Subcutaneous abdominal adipose tissue (tissue), 5 donors: ENCODE measurements at regions not wholly inside any gene's neighbourhood (a gene's known extent, or its start where the extent isn't known, plus 50 kb on each side); places are given as distances from the start of the nearest gene placed in this dataset.

Experiments
- H3K27ac ChIP-seq: one replicate; pipeline ENCODE4 v1.7.0; 2013; ENCODE audit warnings: low read depth, mild to moderate bottlenecking, inconsistent platforms, low read length, moderate library complexity
- H3K27me3 ChIP-seq, 5 donors: one replicate each; pipeline ENCODE4 v1.7.0; 2013; ENCODE audit warnings: low read length in 5 of 5, inconsistent platforms in 1 of 5; ENCODE audit not compliant: control insufficient read depth in 5 of 5, insufficient read depth in 4 of 5
- H3K36me3 ChIP-seq, 5 donors: one replicate each; pipeline ENCODE4 v1.7.0; 2013; ENCODE audit warnings: low read length in 5 of 5; ENCODE audit not compliant: control insufficient read depth in 5 of 5, insufficient read depth in 5 of 5
- H3K4me1 ChIP-seq, 5 donors: one replicate each; pipeline ENCODE4 v1.7.0; 2013; ENCODE audit warnings: low read length in 5 of 5, mild to moderate bottlenecking in 3 of 5, moderate library complexity in 1 of 5; ENCODE audit not compliant: control insufficient read depth in 5 of 5, insufficient read depth in 5 of 5
- H3K4me3 ChIP-seq, 5 donors: one replicate each; pipeline ENCODE4 v1.7.0; 2013; ENCODE audit warnings: low read length in 5 of 5, low read depth in 1 of 5
- H3K9ac ChIP-seq, 5 donors: one replicate each; pipeline ENCODE4 v1.7.0; 2013; ENCODE audit warnings: low read length in 5 of 5, mild to moderate bottlenecking in 4 of 5, moderate library complexity in 3 of 5
- H3K9me3 ChIP-seq, 5 donors: one replicate each; pipeline ENCODE4 v1.7.0; 2013; ENCODE audit warnings: low read length in 5 of 5; ENCODE audit not compliant: control insufficient read depth in 5 of 5
- donor health status: healthy.
- donor health status: healthy.
- donor health status: healthy.
- donor health status: healthy.
- donor health status: healthy.

DNA sequence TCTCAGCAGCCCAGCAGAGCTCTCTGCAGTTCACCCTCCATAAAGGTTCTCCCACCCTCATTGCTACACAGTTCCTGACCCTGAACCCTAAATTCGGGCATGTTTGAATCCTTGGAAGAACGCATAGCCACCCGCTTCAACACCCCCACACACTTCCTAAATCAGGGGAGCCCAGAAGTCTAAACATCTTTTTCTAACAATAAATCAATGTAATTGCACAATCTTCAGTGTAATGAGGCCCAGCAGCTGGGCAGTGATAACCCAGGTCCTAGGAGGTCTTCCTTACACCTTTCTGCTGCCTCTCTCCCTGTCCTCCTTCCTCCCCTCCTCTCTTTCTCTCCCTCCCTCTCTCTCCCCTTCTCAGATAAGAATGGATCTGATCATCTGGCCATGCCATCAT is 88.0 kb downstream of the IRX2 start:
- Histone ChIP-seq H3K27me3 (peaks cover 0 to 3% (median 0%) of the 10 kb centered on the region in 5 donors), H3K4me3 (no peak overlapping the region), H3K9ac (no peak overlapping the region), H3K4me1 (no peaks in the 10 kb centered on the region), H3K36me3 (no peaks in the 10 kb centered on the region), H3K27ac (no peak overlapping the region), H3K9me3 (no peaks in the 10 kb centered on the region)

DNA sequence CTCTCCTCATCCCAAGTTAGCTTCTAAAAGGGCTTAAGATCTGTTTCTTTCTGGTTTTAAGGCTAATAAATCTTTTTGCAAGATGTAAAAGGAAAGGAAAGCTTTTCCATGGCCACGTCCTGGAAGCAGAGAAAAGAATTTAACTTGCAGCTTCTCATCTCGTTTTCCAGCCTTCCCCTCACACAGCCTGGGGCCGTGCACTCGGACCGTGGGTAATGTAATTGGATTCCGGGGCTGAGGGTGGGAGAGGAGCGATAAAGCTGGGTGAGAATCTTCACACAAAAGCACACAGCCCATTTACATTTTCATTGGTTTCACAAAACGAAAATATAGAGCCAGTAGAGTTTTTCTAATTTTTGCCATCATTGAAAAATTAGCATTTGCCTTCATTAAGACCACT is 91.2 kb downstream of the IRX2 start:
- H3K36me3 ChIP-seq, result no peaks in the 10 kb centered on the region
- no peak overlapping the region for H3K27ac ChIP-seq
- no peak overlapping the region for H3K4me3 ChIP-seq
- H3K9me3 ChIP-seq, result no peaks in the 10 kb centered on the region
- no peaks in the 10 kb centered on the region for H3K4me1 ChIP-seq
- H3K27me3 ChIP-seq, result peaks cover 3 to 12% (median 6%) of the 10 kb centered on the region in 5 donors
- H3K9ac ChIP-seq, result no peak overlapping the region

DNA sequence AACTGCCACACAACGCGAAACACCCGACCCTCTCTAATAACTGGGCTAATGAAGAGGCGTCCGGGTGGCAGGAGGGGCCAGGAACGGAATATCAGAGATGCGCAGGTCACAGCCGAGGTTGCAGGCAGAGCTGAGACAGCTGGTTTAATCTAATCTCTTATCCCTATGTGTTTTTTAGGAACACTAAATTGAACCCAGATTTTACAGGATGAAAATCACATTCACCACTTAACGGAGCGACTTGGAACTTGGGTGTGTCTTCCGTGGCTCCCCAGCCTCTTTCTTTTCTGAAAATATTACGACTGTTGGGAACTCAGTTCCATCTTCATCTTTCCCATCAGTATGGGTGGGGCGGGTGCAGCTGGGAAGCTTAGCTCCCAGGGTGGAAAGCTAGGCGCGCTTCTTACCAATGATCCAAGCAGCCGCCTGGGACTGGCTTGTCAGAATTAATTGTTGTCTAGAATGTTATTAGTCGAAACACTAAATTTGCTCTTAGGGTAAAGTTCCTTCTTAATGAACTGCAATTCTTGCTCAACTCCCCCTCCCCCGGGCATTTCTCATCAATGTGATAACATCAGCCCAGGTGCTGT is 92.5 kb downstream of the IRX2 start:
- Histone ChIP-seq H3K36me3 (no peaks in the 10 kb centered on the region), H3K4me1 (no peaks in the 10 kb centered on the region), H3K4me3 (no peak overlapping the region), H3K9ac (no peak overlapping the region), H3K27ac (no peak overlapping the region), H3K9me3 (no peaks in the 10 kb centered on the region), H3K27me3 (peaks cover 3 to 12% (median 6%) of the 10 kb centered on the region in 5 donors)

DNA sequence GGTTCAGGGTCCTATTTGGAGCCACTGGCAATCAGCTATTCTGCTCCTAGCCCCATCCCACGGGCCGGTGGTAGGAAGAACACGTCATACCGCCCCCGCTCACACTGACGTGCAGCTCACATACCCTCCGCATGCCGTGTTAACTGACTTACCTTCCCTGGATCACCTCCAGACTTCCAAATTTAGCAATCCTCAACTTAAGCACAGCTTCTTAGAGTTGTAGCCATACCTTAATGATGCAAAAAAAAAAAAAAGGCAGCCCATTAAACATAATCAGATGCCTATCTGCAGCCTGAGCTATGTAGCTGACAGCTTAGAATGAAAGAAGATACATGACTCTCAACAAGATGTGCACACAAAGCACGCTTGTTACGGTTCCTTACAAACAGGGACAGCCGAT is 93.0 kb downstream of the IRX2 start:
- Histone ChIP-seq H3K36me3 (no peaks in the 10 kb centered on the region), H3K9me3 (no peaks in the 10 kb centered on the region), H3K4me1 (no peaks in the 10 kb centered on the region), H3K27ac (no peak overlapping the region), H3K4me3 (no peak overlapping the region), H3K27me3 (peaks cover 5 to 16% (median 6%) of the 10 kb centered on the region in 5 donors), H3K9ac (no peak overlapping the region)

DNA sequence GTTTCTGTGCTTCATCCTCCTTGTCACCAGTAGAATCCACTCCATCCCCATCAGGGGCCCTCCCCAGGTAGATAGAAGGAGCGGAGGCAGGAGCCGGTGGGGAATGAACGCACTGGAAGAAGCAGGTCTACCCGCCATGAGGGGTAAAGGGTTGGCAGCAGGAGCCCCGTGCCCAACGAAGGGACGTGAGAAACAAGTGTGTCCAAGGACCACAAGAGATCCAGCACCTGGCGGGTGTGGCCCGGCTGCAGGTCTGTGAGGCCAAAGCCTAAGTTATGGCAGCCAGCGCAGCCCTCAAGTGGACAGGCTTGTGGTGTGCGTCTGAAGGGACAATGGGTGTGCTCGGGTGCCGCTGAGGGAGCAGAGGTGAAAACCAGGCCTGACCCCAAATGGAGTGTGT is 94.3 kb downstream of the IRX2 start:
- no peaks in the 10 kb centered on the region for H3K36me3 ChIP-seq
- H3K27me3 ChIP-seq, result peaks cover 5 to 19% (median 6%) of the 10 kb centered on the region in 5 donors
- no peak overlapping the region for H3K27ac ChIP-seq
- H3K4me1 ChIP-seq, result no peaks in the 10 kb centered on the region
- H3K9ac ChIP-seq, result no peak overlapping the region
- no peaks in the 10 kb centered on the region for H3K9me3 ChIP-seq
- no peak overlapping the region for H3K4me3 ChIP-seq

DNA sequence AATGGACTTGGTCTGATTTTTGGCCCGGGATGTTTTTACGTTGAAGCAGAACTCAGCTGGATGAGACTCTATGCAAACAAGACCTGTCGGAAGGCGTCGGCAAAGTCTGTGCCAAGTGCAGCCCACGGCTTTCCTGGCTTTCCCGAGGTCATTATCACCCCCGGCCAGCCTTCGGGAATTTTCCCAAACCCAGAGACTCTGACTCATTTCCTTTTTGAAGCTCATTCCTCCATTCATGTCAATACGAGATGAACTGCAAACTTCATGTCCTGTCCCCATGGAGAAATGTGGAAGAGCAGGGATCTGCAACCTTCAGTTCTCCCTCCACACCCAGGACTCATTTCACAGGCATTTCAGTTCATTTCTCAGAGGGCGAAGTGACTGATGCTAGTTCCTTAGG is 95.3 kb downstream of the IRX2 start:
- Histone ChIP-seq H3K27me3 (peaks cover 5 to 19% (median 6%) of the 10 kb centered on the region in 5 donors), H3K36me3 (no peaks in the 10 kb centered on the region), H3K9ac (no peak overlapping the region), H3K9me3 (no peaks in the 10 kb centered on the region), H3K4me1 (no peaks in the 10 kb centered on the region), H3K27ac (no peak overlapping the region), H3K4me3 (no peak overlapping the region)

DNA sequence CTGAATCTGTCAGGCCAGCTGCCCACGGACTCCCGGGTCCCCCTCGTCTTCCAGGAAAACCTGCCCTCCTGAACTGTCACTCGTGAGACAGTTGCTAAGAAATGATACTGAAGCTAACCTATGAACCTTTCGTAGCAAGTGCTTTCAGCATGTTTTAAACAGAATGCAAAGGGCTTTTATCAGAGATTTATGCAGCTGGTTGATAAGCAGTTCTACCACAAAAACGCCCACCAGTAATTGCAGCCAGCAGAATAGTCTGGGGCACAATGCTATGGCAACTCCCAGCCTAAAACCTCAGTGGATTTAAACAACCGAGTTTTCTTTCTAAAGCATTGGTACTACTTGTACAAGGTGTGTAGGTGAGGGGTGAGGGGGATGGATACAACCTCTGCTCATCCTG is 97.5 kb downstream of the IRX2 start:
- Histone ChIP-seq H3K27ac (no peak overlapping the region), H3K36me3 (no peaks in the 10 kb centered on the region), H3K9me3 (no peaks in the 10 kb centered on the region), H3K27me3 (peaks cover 5 to 19% (median 6%) of the 10 kb centered on the region in 5 donors), H3K4me3 (no peak overlapping the region), H3K9ac (no peak overlapping the region), H3K4me1 (no peaks in the 10 kb centered on the region)

DNA sequence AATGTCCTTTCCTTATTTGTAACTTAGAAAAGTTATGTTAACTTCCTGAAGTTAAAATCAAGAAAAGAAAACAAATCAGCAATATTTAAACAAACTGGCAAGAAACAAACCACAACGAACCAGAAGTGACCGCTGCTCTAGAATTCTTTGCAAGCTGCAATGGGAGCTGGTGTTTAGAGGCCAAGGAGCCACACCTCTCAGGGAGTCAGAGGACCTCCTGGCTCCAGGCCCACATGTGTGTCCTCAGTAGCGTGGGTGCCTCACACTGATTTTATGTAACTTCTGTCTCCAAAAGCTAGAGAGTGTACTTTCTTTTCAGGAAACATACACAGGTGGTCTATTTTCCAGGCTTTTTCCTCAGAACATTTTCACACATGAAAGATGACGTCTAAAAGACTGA is 100.4 kb downstream of the IRX2 start:
- Histone ChIP-seq H3K4me1 (no peaks in the 10 kb centered on the region), H3K36me3 (no peaks in the 10 kb centered on the region), H3K9me3 (no peaks in the 10 kb centered on the region), H3K27me3 (peaks cover 0 to 9% (median 3%) of the 10 kb centered on the region in 5 donors), H3K4me3 (no peak overlapping the region), H3K9ac (no peak overlapping the region), H3K27ac (no peak overlapping the region)

DNA sequence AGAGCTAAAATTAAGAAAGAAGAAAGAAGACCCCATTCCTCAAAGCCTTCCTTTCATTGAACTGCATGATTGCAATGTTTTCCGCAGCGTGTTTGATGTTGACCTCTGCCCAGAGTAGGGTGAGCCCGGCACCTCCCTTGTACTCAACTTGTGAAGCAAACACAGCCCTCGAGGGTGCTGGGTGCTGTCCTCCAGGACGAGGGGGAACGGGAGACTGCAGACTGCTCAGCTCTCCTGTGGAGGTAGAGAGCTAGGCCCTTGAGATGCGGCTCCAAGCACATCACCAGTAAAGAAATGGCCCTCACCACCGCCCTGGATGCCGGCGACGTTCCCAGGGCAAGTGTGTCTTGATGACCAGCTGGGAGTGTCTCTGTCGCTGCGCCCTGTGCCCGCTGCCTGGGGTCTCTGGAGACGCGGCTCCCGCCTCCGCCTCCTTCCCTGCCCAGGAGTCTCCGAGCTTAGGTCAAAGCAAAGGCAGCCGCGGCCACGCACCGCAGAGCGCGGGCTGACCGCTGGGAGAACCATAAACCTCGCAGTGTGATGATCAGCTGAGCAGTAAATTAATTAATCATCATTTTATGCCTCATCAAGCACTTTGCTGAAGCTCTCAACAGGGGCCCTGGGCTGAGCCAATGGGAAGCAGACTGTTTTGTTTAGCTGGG is 108.7 kb downstream of the IRX2 start:
- H3K27me3 ChIP-seq, result peaks cover 0 to 8% (median 5%) of the 10 kb centered on the region in 5 donors
- no peak overlapping the region for H3K27ac ChIP-seq
- H3K4me1 ChIP-seq, result no peaks in the 10 kb centered on the region
- H3K36me3 ChIP-seq, result no peaks in the 10 kb centered on the region
- H3K9ac ChIP-seq, result no peak overlapping the region
- no peak overlapping the region for H3K4me3 ChIP-seq
- H3K9me3 ChIP-seq, result no peaks in the 10 kb centered on the region

DNA sequence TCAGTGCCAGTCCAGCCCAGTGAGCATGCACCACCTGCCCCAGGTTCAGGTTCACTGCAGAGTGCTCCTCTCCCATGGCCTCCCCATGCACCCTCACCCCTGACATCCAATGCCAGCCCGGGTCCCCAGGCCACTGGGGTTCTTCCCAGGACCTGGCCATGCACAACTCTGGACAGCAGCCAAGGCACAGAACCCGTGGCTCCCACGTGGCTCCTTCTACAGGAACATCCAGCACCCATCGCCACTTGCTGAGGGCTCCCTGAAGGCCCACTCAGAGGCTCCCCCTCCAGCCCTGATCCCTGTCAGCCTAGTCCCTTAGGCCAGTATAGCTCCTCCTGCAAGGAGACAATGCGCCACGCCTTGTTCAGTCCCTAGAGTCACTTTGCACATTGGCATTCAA is 110.8 kb downstream of the IRX2 start:
- Histone ChIP-seq H3K36me3 (no peaks in the 10 kb centered on the region), H3K4me3 (no peak overlapping the region), H3K9me3 (no peaks in the 10 kb centered on the region), H3K4me1 (no peaks in the 10 kb centered on the region), H3K9ac (no peak overlapping the region), H3K27ac (no peak overlapping the region), H3K27me3 (peaks cover 0 to 8% (median 7%) of the 10 kb centered on the region in 5 donors)
